Type B pancreatic cell (in vitro differentiated cells): ENCODE measurements at regions not wholly inside any gene's neighbourhood (a gene's known extent, or its start where the extent isn't known, plus 50 kb on each side); places are given as distances from the start of the nearest gene placed in this dataset.

Experiments
- DNase-seq: peaks from one replicate; pipeline ENCODE4 v3.0.0; 2021; ENCODE audit warnings: mixed read lengths; ENCODE audit not compliant: unreplicated experiment; ENCODE audit errors: extremely low spot score
- H3K27ac Mint-ChIP-seq: 2 replicates; pipeline ENCODE4 v1.8.0; 2021; ENCODE audit warnings: mild to moderate bottlenecking, mixed read lengths
- H3K27me3 Mint-ChIP-seq: 2 replicates; pipeline ENCODE4 v1.8.0; 2021; ENCODE audit warnings: mixed read lengths
- H3K36me3 Mint-ChIP-seq: 2 replicates; pipeline ENCODE4 v1.8.0; 2021; ENCODE audit warnings: mixed read lengths
- H3K4me1 Mint-ChIP-seq: one replicate; pipeline ENCODE4 v1.8.0; 2021; ENCODE audit warnings: mixed read lengths; ENCODE audit not compliant: unreplicated experiment
- H3K4me3 Mint-ChIP-seq: 2 replicates; pipeline ENCODE4 v1.8.0; 2021; ENCODE audit warnings: mild to moderate bottlenecking, mixed read lengths
- H3K9me3 Mint-ChIP-seq: 2 replicates; pipeline ENCODE4 v1.8.0; 2021; ENCODE audit warnings: mixed read lengths
- TF ChIP-seq, protein P1 (sequence below): fragments of 200-600 bp; sonication (generic); conservative IDR thresholded peaks from 2 replicates; pipeline ENCODE4 v1.5.0; 2021; ENCODE audit warnings: antibody characterized with exemption, mild to moderate bottlenecking

DNA sequence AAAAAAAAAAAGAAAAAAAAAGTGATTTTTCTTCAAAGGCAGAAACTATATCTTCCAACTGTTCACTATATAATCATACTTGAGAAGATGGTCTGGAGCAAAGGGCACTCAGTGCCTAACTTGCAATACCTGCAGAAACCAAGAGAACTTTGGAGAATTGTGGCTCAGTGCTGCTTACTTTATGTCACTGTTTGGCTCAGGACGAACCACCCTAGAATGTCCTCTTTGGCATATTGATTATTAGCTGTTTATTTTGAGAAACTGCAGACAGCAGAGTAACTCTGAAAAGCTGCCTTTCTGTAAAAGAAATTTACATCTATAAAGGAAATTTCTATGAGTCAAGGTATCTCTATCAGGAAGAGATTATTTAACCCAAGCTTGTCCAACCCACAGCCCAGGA is 100.2 kb downstream of the BBS10 start:
- no peaks in the 10 kb centered on the region for H3K27me3 Mint-ChIP-seq
- H3K36me3 Mint-ChIP-seq: no peaks in the 10 kb centered on the region
- TF ChIP-seq, protein P1, sequence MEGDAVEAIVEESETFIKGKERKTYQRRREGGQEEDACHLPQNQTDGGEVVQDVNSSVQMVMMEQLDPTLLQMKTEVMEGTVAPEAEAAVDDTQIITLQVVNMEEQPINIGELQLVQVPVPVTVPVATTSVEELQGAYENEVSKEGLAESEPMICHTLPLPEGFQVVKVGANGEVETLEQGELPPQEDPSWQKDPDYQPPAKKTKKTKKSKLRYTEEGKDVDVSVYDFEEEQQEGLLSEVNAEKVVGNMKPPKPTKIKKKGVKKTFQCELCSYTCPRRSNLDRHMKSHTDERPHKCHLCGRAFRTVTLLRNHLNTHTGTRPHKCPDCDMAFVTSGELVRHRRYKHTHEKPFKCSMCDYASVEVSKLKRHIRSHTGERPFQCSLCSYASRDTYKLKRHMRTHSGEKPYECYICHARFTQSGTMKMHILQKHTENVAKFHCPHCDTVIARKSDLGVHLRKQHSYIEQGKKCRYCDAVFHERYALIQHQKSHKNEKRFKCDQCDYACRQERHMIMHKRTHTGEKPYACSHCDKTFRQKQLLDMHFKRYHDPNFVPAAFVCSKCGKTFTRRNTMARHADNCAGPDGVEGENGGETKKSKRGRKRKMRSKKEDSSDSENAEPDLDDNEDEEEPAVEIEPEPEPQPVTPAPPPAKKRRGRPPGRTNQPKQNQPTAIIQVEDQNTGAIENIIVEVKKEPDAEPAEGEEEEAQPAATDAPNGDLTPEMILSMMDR: no peak
- no peak overlapping the region for H3K4me3 Mint-ChIP-seq
- no peaks in the 10 kb centered on the region for H3K9me3 Mint-ChIP-seq
- peaks cover 6% of the 10 kb centered on the region for H3K4me1 Mint-ChIP-seq
- no peak for DNase-seq
- H3K27ac Mint-ChIP-seq: no peak overlapping the region

DNA sequence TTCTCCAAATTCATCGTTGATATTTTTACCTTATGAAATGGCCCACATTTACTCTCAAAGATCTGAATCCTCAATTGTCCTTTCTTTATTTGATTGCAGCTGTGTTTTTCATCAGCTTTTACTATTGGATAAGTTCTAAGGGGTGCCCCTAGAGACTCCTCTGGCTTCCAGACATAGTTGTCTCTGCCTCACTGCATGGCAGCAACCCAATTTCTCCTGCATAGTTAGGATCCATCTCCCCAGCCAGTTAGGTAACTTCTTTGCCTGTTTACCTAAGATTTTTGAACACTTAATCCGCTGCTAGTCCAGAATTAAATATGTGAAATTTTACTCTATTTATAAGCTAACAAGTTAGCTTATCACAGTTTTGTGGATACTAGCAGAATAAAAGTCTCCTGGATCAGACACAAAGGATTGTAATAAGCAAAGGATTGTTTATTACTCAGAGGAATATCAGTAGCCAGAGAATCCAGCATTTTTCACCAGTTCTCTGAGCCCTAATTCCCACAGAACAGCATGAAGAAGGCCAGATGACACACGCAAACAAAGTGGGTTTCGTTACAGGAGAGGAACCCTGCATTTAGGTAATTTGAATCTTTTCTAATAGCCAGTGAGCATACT is 101.1 kb downstream of the BBS10 start:
- no peak for DNase-seq
- H3K9me3 Mint-ChIP-seq: no peaks in the 10 kb centered on the region

DNA sequence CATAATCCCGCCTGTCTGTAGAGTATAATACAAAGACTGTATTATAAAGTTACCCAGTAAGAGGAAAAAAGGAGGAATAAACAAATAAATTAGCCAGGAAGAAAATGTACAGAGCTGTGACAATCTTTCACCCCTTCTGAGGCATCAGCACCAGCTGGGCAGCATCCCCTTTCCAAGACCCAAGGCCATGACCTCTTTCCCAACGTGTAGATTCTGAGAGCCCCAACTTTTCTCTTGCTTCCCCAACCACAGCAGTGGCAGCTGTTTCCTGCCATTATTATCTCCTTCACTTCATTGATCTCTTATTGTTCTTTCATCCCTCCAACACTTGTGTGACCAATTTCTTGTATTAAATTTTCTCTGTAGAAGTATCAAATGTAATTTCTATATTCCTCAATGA is 101.6 kb downstream of the BBS10 start:
- DNase-seq: no peak
- Mint-ChIP-seq H3K9me3 (no peaks in the 10 kb centered on the region), H3K4me3 (no peak overlapping the region), H3K36me3 (no peaks in the 10 kb centered on the region), H3K27me3 (no peaks in the 10 kb centered on the region), H3K4me1 (peaks cover 6% of the 10 kb centered on the region), H3K27ac (no peak overlapping the region)
- TF ChIP-seq, protein P1: no peak

More for the DNA sequence above, 101.1 kb downstream of the BBS10 start:
- TF ChIP-seq, protein P1: no peak
- H3K27ac Mint-ChIP-seq: no peak overlapping the region
- no peaks in the 10 kb centered on the region for H3K27me3 Mint-ChIP-seq
- H3K36me3 Mint-ChIP-seq: no peaks in the 10 kb centered on the region
- H3K4me3 Mint-ChIP-seq: no peak overlapping the region
- H3K4me1 Mint-ChIP-seq: peaks cover 6% of the 10 kb centered on the region

DNA sequence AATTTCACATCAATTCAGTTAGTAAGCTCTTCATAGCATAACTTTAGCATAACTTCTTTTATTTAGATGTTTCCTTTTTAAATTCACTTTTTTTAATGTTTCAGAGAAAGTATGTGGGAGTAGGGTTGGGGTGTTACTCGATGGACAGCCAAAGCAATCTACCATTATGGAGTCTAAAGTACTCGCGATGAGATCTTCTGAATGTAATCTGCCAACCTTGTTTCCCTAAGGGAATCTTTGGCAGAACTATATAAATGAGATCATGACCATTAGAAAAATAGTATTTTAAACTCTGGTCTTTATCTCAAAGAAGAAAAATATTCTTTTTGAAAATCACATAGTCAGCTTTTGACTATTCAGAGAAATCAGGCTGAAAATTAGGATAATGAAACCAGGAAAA is 103.9 kb downstream of the BBS10 start:
- H3K4me1 Mint-ChIP-seq: no peaks in the 10 kb centered on the region
- no peaks in the 10 kb centered on the region for H3K27me3 Mint-ChIP-seq
- TF ChIP-seq, protein P1: no peak
- no peak for DNase-seq
- no peaks in the 10 kb centered on the region for H3K9me3 Mint-ChIP-seq
- H3K27ac Mint-ChIP-seq: no peak overlapping the region
- H3K4me3 Mint-ChIP-seq: no peak overlapping the region
- no peaks in the 10 kb centered on the region for H3K36me3 Mint-ChIP-seq

DNA sequence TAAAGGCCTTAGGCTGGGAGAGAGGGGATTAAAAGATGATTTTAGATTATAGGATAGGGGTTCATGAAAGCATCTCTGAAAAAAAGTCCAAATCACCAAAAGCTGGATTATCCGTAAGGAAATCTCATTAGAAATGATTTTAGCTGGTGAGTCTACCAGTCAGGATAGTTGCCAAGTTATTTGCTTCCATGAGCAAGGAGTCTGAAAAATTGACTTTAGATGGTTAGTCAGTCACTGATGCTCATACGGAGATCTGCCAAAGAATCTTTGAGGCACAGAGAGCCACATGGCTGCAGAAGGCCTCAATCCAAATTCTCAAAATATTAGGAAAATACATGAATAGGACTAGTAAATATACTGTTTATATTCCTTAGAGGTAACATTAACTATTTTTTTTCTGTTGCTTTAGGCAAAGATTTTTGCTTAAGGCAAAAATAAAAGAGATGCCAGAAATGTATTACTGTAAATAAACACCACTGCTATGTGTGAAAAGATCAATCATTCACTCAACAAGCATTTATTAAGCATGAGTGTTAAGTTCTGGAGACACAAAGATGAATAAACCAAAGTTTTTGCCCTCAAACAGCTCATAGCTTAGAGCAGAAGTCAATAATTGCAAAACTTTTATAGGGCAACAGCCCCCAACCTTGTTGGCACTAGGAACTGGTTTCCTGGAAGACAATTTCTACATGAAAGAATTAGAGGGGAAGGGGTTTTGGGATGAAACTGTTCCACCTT is 105.2 kb downstream of the BBS10 start:
- no peak overlapping the region for H3K27ac Mint-ChIP-seq
- no peaks in the 10 kb centered on the region for H3K27me3 Mint-ChIP-seq
- H3K36me3 Mint-ChIP-seq: no peaks in the 10 kb centered on the region
- no peak overlapping the region for H3K4me3 Mint-ChIP-seq
- H3K9me3 Mint-ChIP-seq: no peaks in the 10 kb centered on the region
- no peak for DNase-seq
- TF ChIP-seq, protein P1: no peak
- H3K4me1 Mint-ChIP-seq: peaks cover 3% of the 10 kb centered on the region
